ENCODE measurements at regions not wholly inside any gene's neighbourhood (a gene's known extent, or its start where the extent isn't known, plus 50 kb on each side); places are given as distances from the start of the nearest gene placed in this dataset.

DNA sequence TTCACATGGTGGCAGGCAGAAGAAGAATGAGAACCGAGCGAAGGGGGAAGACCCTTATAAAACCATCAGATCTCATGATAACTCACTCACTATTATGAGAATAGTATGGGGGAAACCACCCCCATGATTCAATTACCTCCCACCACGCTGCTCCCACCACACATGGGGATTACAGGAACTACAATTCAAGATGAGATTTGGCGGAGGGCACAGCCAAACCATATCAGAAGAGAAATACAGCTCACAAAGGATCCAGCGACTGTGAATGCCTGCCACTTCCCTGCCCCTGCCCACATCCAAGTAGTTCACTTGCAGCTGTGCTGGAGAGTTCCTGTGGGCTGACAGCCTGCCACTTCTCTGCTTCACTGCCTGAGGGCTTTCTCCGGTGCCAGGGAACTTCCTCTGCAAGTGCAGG is 148.7 kb downstream of the C7orf25 start:
- H3K4me3 ChIP-seq (ENCODE audit: low read depth, low read length) = no peak overlapping the region
- TF ChIP-seq CTCF (IDR thresholded peaks at IDR 0.05; ENCODE audit: borderline replicate concordance, insufficient read depth, low read depth, low read length) = no peak

- TF ChIP-seq CTCF (IDR thresholded peaks at IDR 0.05; ENCODE audit: borderline replicate concordance, insufficient read depth, low read depth, low read length) = no peak
- H3K4me3 ChIP-seq (ENCODE audit: low read depth, low read length) = no peak overlapping the region
Measured at GRCh38 chr7:42761486-42761885, 150.4 kb downstream of the C7orf25 start.

- no peak overlapping the region for H3K4me3 ChIP-seq (ENCODE audit: low read depth, low read length)
- TF ChIP-seq CTCF (IDR thresholded peaks at IDR 0.05; ENCODE audit: borderline replicate concordance, insufficient read depth, low read depth, low read length) = no peak
Measured at GRCh38 chr7:42758124-42758523, 153.7 kb downstream of the C7orf25 start.

GRCh38 chr7:42756841-42757240 is 155.0 kb downstream of the C7orf25 start:
- no peak for TF ChIP-seq CTCF (IDR thresholded peaks at IDR 0.05; ENCODE audit: borderline replicate concordance, insufficient read depth, low read depth, low read length)
- no peak overlapping the region for H3K4me3 ChIP-seq (ENCODE audit: low read depth, low read length)

DNA sequence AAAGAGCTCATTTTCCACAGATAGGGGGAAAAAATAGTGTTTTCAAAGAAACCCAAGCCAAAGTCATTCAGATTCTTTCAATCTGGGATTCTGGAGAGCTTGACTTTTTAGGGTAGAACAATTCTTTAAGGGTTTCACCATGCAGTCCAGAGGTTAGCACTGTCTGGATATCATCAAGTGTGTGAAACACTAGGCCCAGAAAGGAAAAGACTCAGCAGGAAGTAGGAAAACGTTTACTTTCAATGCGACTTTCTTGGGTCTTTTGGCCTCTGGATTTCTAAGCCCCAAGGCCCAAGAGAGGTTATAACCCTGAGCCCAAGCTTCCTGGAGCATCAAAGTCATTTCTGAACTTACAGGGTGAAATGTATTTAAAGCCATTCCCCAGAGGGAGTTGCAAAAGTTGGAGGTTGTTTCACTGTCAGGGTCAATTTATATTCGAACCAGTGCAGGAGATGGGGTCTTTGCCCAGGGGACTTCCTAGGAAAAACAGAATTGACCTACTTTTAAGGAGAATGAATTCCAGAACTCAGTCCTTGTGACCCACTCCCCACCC is 158.0 kb downstream of the C7orf25 start:
- TF ChIP-seq CTCF (IDR thresholded peaks at IDR 0.05; ENCODE audit: borderline replicate concordance, insufficient read depth, low read depth, low read length) = no peak

DNA sequence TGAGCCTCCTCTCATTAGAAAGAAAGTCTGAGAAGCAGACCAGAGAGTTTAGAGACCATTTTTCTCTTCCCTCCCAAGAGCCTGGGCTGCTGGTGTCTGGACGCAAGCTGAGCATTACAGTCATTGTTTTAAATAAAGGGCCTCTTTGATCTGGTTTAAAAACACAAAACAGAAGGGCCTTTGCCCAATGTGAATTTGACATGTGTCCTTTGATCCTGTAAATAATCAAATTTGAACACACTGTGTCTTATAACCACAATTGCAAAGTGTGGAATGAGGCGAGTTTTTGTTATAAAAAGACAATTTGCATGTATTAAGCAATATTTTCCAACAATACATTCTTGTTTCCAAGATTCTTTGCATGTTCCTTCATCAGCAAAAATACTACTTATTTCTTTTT is 158.5 kb downstream of the C7orf25 start:
- no peak overlapping the region for H3K4me3 ChIP-seq (ENCODE audit: low read depth, low read length)
- no peak for TF ChIP-seq CTCF (IDR thresholded peaks at IDR 0.05; ENCODE audit: borderline replicate concordance, insufficient read depth, low read depth, low read length)

More for the DNA sequence above, 158.0 kb downstream of the C7orf25 start:
- no peak overlapping the region for H3K4me3 ChIP-seq (ENCODE audit: low read depth, low read length)

DNA sequence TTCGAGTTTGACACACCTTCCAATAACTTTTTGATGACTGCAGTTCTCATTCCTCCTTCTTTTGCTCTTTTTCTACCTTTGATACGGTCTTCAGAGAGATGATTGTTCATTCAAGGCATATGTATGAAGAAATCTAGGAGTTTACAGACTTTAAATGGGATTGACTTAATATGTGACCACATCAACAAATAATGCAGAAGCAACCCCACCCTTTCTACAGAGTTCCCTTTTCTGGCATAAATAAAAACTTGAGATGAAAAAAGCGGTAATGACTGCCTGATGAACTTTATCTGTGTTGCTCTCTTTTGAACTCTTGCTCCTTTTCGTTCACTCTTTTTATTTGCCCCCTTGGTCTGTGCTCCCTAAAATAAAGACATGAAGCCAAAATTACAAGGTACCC is 161.7 kb downstream of the C7orf25 start:
- no peak overlapping the region for H3K4me3 ChIP-seq (ENCODE audit: low read depth, low read length)
- no peak for TF ChIP-seq CTCF (IDR thresholded peaks at IDR 0.05; ENCODE audit: borderline replicate concordance, insufficient read depth, low read depth, low read length)

Measured in GM12875 (cell line).